ENCODE measurements at regions not wholly inside any gene's neighbourhood (a gene's known extent, or its start where the extent isn't known, plus 50 kb on each side); places are given as distances from the start of the nearest gene placed in this dataset.

GRCh38 chr3:194049394-194049793 is 86.6 kb upstream of the HES1 start:
- no peak for DNase-seq (ENCODE audit: low read depth, low spot score)
- Mint-ChIP-seq H3K27me3 (ENCODE audit: low read depth) (peaks cover 6% of the 10 kb centered on the region), H3K4me1 (peaks cover 9% of the 10 kb centered on the region), H3K4me3 (no peak overlapping the region), H3K9me3 (peaks cover 3% of the 10 kb centered on the region), H3K27ac (ENCODE audit: unreplicated experiment) (no peak overlapping the region), H3K36me3 (ENCODE audit: low read depth) (peaks cover 6% of the 10 kb centered on the region)
- no peak for TF ChIP-seq CTCF (conservative IDR thresholded peaks at IDR 0.05)

- peaks cover 3% of the 10 kb centered on the region for H3K9me3 Mint-ChIP-seq
- H3K36me3 Mint-ChIP-seq (ENCODE audit: low read depth), result peaks cover 6% of the 10 kb centered on the region
- no peak overlapping the region for H3K27ac Mint-ChIP-seq (ENCODE audit: unreplicated experiment)
- no peak for DNase-seq (ENCODE audit: low read depth, low spot score)
- H3K4me1 Mint-ChIP-seq, result peaks cover 14% of the 10 kb centered on the region
- no peak for TF ChIP-seq CTCF (conservative IDR thresholded peaks at IDR 0.05)
- no peak overlapping the region for H3K4me3 Mint-ChIP-seq
- peaks cover 8% of the 10 kb centered on the region for H3K27me3 Mint-ChIP-seq (ENCODE audit: low read depth)
These were observed 85.1 kb upstream of the HES1 start for GRCh38 chr3:194050782-194051320.

- H3K36me3 Mint-ChIP-seq (ENCODE audit: low read depth), result peaks cover 6% of the 10 kb centered on the region
- DNase-seq (ENCODE audit: low read depth, low spot score), result no peak
- H3K4me1 Mint-ChIP-seq, result peaks cover 17% of the 10 kb centered on the region
- peaks cover 3% of the 10 kb centered on the region for H3K9me3 Mint-ChIP-seq
- no peak overlapping the region for H3K27ac Mint-ChIP-seq (ENCODE audit: unreplicated experiment)
- no peak for TF ChIP-seq CTCF (conservative IDR thresholded peaks at IDR 0.05)
- H3K27me3 Mint-ChIP-seq (ENCODE audit: low read depth), result peaks cover 10% of the 10 kb centered on the region
- H3K4me3 Mint-ChIP-seq, result no peak overlapping the region
These were observed 84.4 kb upstream of the HES1 start for GRCh38 chr3:194051366-194052149.

GRCh38 chr3:194053136-194053535 is 82.8 kb upstream of the HES1 start:
- H3K4me3 Mint-ChIP-seq, result no peak overlapping the region

GRCh38 chr3:194054016-194054415 is 81.9 kb upstream of the HES1 start:
- TF ChIP-seq CTCF (conservative IDR thresholded peaks at IDR 0.05), result no peak
- Mint-ChIP-seq H3K27me3 (ENCODE audit: low read depth) (peaks cover 17% of the 10 kb centered on the region), H3K4me3 (no peak overlapping the region), H3K27ac (ENCODE audit: unreplicated experiment) (no peak overlapping the region), H3K9me3 (peaks cover 3% of the 10 kb centered on the region), H3K36me3 (ENCODE audit: low read depth) (peaks cover 6% of the 10 kb centered on the region), H3K4me1 (peaks cover 27% of the 10 kb centered on the region)
- no peak for DNase-seq (ENCODE audit: low read depth, low spot score)

More at GRCh38 chr3:194053136-194053535, 82.8 kb upstream of the HES1 start:
- H3K27ac Mint-ChIP-seq (ENCODE audit: unreplicated experiment), result peak overlapping the region; percentile 4
- peaks cover 3% of the 10 kb centered on the region for H3K9me3 Mint-ChIP-seq
- peaks cover 6% of the 10 kb centered on the region for H3K36me3 Mint-ChIP-seq (ENCODE audit: low read depth)
- DNase-seq (ENCODE audit: low read depth, low spot score), result no peak
- no peak for TF ChIP-seq CTCF (conservative IDR thresholded peaks at IDR 0.05)
- peaks cover 17% of the 10 kb centered on the region for H3K27me3 Mint-ChIP-seq (ENCODE audit: low read depth)
- H3K4me1 Mint-ChIP-seq, result peaks cover 26% of the 10 kb centered on the region

All from neural crest cell (in vitro differentiated cells).